ENCODE measurements at regions not wholly inside any gene's neighbourhood (a gene's known extent, or its start where the extent isn't known, plus 50 kb on each side); places are given as distances from the start of the nearest gene placed in this dataset.

- H3K9me3 Mint-ChIP-seq = no peaks in the 10 kb centered on the region
- no peak for ATAC-seq
- H3K4me3 Mint-ChIP-seq = no peak overlapping the region
- ChIA-PET CTCF (no interaction called here), POLR2A (no interaction called here)
- peaks cover 4% of the 10 kb centered on the region for H3K4me1 Mint-ChIP-seq
- TF ChIP-seq ZNF232 (CRISPR knock-in tag; IDR thresholded peaks at IDR 0.05) = no peak
- no peak for TF ChIP-seq HMGA2 (CRISPR knock-in tag; IDR thresholded peaks at IDR 0.05)
- no peak for TF ChIP-seq ZNF138 (CRISPR knock-in tag; conservative IDR thresholded peaks at IDR 0.05)
- TF ChIP-seq ZSCAN18 (CRISPR knock-in tag; IDR thresholded peaks at IDR 0.05) = no peak
- TF ChIP-seq IRF2 (CRISPR knock-in tag; IDR thresholded peaks at IDR 0.05; ENCODE audit: borderline replicate concordance, low read depth) = no peak
- no peak for TF ChIP-seq NFATC4 (CRISPR knock-in tag; IDR thresholded peaks at IDR 0.05)
- TF ChIP-seq EMX1 (CRISPR knock-in tag; IDR thresholded peaks at IDR 0.05) = no peak
- no peak for TF ChIP-seq CBFB (CRISPR knock-in tag; IDR thresholded peaks at IDR 0.05; ENCODE audit: low read depth)
- TF ChIP-seq SMAD3 (CRISPR knock-in tag; IDR thresholded peaks at IDR 0.05; ENCODE audit: borderline replicate concordance) = no peak
- H3K36me3 Mint-ChIP-seq = no peaks in the 10 kb centered on the region
- no peaks in the 10 kb centered on the region for H3K27me3 Mint-ChIP-seq (ENCODE audit: low read depth)
- H3K27ac Mint-ChIP-seq = no peak overlapping the region
- DNase-seq (ENCODE audit: low spot score) = no peak
Measured at GRCh38 chr5:63043792-63044191, 465.2 kb downstream of the LRRC70 start.

- no peak overlapping the region for H3K27ac Mint-ChIP-seq
- DNase-seq (ENCODE audit: low spot score) (no peak), ATAC-seq (no peak)
- peaks cover 69% of the 10 kb centered on the region for H3K9me3 Mint-ChIP-seq
- no peaks in the 10 kb centered on the region for H3K4me1 Mint-ChIP-seq
- H3K27me3 Mint-ChIP-seq (ENCODE audit: low read depth) = peaks cover 7% of the 10 kb centered on the region
- CTCF ChIA-PET = no interaction called here
- peaks cover 42% of the 10 kb centered on the region for H3K36me3 Mint-ChIP-seq
- POLR2A ChIA-PET = no interaction called here
- H3K4me3 Mint-ChIP-seq = no peak overlapping the region
- TF ChIP-seq ZSCAN18 (CRISPR knock-in tag; IDR thresholded peaks at IDR 0.05) (no peak), NFE2L1 (CRISPR knock-in tag; IDR thresholded peaks at IDR 0.05) (no peak), FOXK1 (CRISPR knock-in tag; IDR thresholded peaks at IDR 0.05) (no peak), NR2C2 (CRISPR knock-in tag; IDR thresholded peaks at IDR 0.05) (no peak), ATF1 (CRISPR knock-in tag; IDR thresholded peaks at IDR 0.05) (no peak)
Measured at GRCh38 chr5:63032343-63032742, 453.7 kb downstream of the LRRC70 start.

- Mint-ChIP-seq H3K4me1 (no peaks in the 10 kb centered on the region), H3K4me3 (no peak overlapping the region), H3K27me3 (ENCODE audit: low read depth) (peaks cover 7% of the 10 kb centered on the region), H3K9me3 (peaks cover 55% of the 10 kb centered on the region), H3K27ac (no peak overlapping the region), H3K36me3 (peaks cover 38% of the 10 kb centered on the region)
- DNase-seq (ENCODE audit: low spot score) (no peak), ATAC-seq (no peak)
- ChIA-PET CTCF (no interaction called here), POLR2A (no interaction called here)
- TF ChIP-seq FOXP1 (CRISPR knock-in tag; IDR thresholded peaks at IDR 0.05; ENCODE audit: borderline replicate concordance) (no peak), OVOL2 (CRISPR knock-in tag; IDR thresholded peaks at IDR 0.05; ENCODE audit: borderline replicate concordance) (no peak), EMX1 (CRISPR knock-in tag; IDR thresholded peaks at IDR 0.05) (no peak), STAT6 (CRISPR knock-in tag; conservative IDR thresholded peaks at IDR 0.05; ENCODE audit: low read depth) (no peak), ATF3 (CRISPR knock-in tag; conservative IDR thresholded peaks at IDR 0.05) (no peak), MLX (CRISPR knock-in tag; IDR thresholded peaks at IDR 0.05) (no peak), ATF1 (CRISPR knock-in tag; IDR thresholded peaks at IDR 0.05) (no peak), ETV6 (CRISPR knock-in tag; IDR thresholded peaks at IDR 0.05) (no peak), IRF2 (CRISPR knock-in tag; IDR thresholded peaks at IDR 0.05; ENCODE audit: borderline replicate concordance, low read depth) (no peak), CREM (CRISPR knock-in tag; IDR thresholded peaks at IDR 0.05) (no peak), ZNF423 (CRISPR knock-in tag; IDR thresholded peaks at IDR 0.05) (no peak), MXD4 (CRISPR knock-in tag; IDR thresholded peaks at IDR 0.05; ENCODE audit: borderline replicate concordance) (no peak), ZSCAN18 (CRISPR knock-in tag; IDR thresholded peaks at IDR 0.05) (no peak), ZNF416 (CRISPR knock-in tag; IDR thresholded peaks at IDR 0.05) (no peak), IRF1 (CRISPR knock-in tag; IDR thresholded peaks at IDR 0.05) (no peak), ZNF263 (CRISPR knock-in tag; IDR thresholded peaks at IDR 0.05; ENCODE audit: low read depth) (no peak), NFYB (CRISPR knock-in tag; conservative IDR thresholded peaks at IDR 0.05; ENCODE audit: low read depth) (no peak)
Measured at GRCh38 chr5:63029891-63030290, 451.3 kb downstream of the LRRC70 start.
